Spleen (tissue), 11 donors: ENCODE measurements at regions not wholly inside any gene's neighbourhood (a gene's known extent, or its start where the extent isn't known, plus 50 kb on each side); places are given as distances from the start of the nearest gene placed in this dataset.
"Not testable (repeated sequence)": the region's sequence is repeated elsewhere in the genome, so short reads cannot be mapped to it uniquely, and the experiment has no call there.

ENCODE experiments used
- DNase-seq: peaks from one replicate; pipeline ENCODE4 v3.0.0-alpha.2; 2020
- H3K27ac ChIP-seq, 8 donors: fragments of 200-600 bp; sonication (generic) in 7 of 8; 1 replicate in 4 of 8; 2 replicates in 4 of 8; pipeline versions ENCODE4 v1.5.0 to v1.8.0; 2016 to 2021; ENCODE audit warnings: inconsistent platforms in 4 of 8, mild to moderate bottlenecking in 4 of 8, moderate library complexity in 1 of 8
- H3K27me3 ChIP-seq, 7 donors: fragments of 200-600 bp; sonication (generic) in 6 of 7; replicated peaks in 1 of 7; 1 replicate in 4 of 7; 2 replicates in 3 of 7; pipeline versions ENCODE4 v1.5.0 to v1.8.0; 2016 to 2021; ENCODE audit warnings: inconsistent platforms in 3 of 7, mild to moderate bottlenecking in 1 of 7
- H3K36me3 ChIP-seq, 6 donors: fragments of 200-600 bp; sonication (generic) in 5 of 6; 1 replicate in 4 of 6; 2 replicates in 2 of 6; pipeline versions ENCODE4 v1.5.0 to v1.8.0; 2016 to 2021; ENCODE audit warnings: inconsistent platforms in 2 of 6
- H3K4me1 ChIP-seq, 6 donors: fragments of 200-600 bp; sonication (generic) in 5 of 6; 1 replicate in 3 of 6; 2 replicates in 3 of 6; pipeline versions ENCODE4 v1.5.0 to v1.8.0; 2016 to 2021; ENCODE audit warnings: inconsistent platforms in 3 of 6
- H3K4me3 ChIP-seq, 8 donors: fragments of 200-600 bp; sonication (generic) in 7 of 8; 1 replicate in 4 of 8; 2 replicates in 4 of 8; pipeline versions ENCODE4 v1.5.0 to v1.8.0; 2016 to 2021; ENCODE audit warnings: inconsistent platforms in 4 of 8, mild to moderate bottlenecking in 4 of 8, moderate library complexity in 2 of 8
- H3K9me3 ChIP-seq, 8 donors: fragments of 200-600 bp; sonication (generic) in 7 of 8; 1 replicate in 4 of 8; 2 replicates in 4 of 8; pipeline versions ENCODE4 v1.5.0 to v1.8.0; 2016 to 2021; ENCODE audit warnings: inconsistent platforms in 4 of 8
- POLR2A ChIP-seq, 3 donors: fragments of 450-650 bp; IDR thresholded peaks; one replicate each; pipeline ENCODE4 v1.5.1; 2017; ENCODE audit warnings: antibody characterized with exemption in 3 of 3, mild to moderate bottlenecking in 1 of 3
- POLR2AphosphoS5 ChIP-seq, 3 donors: sonication (generic); formaldehyde crosslinking; IDR thresholded peaks; one replicate each; pipeline ENCODE4 v1.5.1; 2017; ENCODE audit warnings: antibody characterized with exemption in 3 of 3
- WGBS, 5 donors: extraction: QIAGEN DNeasy Blood & Tissue Kit in 3 of 5; methylation state at CpG; one replicate each; pipeline versions ENCODE4 v1.1.5 to v1.1.7; 2013 to 2018; 5-methylcytosine and 5-hydroxymethylcytosine counted together
- intact Hi-C: fragments of 100-400 bp; cut with DNase I; formaldehyde crosslinking; loops from one replicate; pipeline ENCODE4 v1.15.0; 2023; ENCODE audit warnings: low total_unique reads
- TF ChIP-seq, protein P1 (sequence below), 11 experiments: fragments of 200-600 bp in 7 of 11; fragments of 450-650 bp in 4 of 11; sonication (generic) in 4 of 11; IDR thresholded peaks in 8 of 11; conservative IDR thresholded peaks in 3 of 11; 1 replicate in 7 of 11; 2 replicates in 4 of 11; pipeline versions ENCODE4 v1.4.0 to v1.8.0; 2016 to 2021; ENCODE audit warnings: antibody characterized with exemption in 11 of 11, inconsistent platforms in 4 of 11, mild to moderate bottlenecking in 1 of 11
- donor health status: healthy with polysubstance abuse.
- donor health status: DM: no; HTN: no; CAD: no; lungs with moderate emphysema.
- donor health status: DM: no; HTN: no; CAD: no.
- donor health status: Bipolar disorder and iron deficiency.
- donor health status: healthy.
- donor health status: DM: no; HTN: no; CAD: no.
- donor health status: DM: yes; HTN: yes; CAD: no.

DNA sequence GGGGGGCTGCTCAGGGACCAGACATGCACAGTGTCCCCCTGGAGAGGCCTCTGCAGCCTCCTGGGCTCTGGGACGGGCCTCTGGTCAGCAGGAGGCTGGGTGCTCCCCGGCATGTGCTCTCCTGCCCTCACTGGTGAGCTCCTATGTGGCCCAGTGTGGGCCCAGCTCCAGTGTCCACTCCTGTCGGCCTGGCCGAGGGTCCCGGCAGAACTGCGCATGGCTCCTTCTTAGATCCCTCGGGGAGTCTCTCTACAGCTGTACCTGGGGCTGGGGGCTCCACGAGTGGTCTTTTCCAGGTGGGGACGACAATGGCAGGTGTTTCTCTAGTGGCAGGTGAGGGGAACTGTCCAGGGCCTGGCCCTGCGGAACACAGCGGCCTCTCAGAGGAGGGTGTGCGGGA, 367.3 kb downstream of the TMEM121 start:
- H3K9me3 ChIP-seq, DNase-seq, intact Hi-C loops, H3K36me3 ChIP-seq, H3K4me3 ChIP-seq, H3K27ac ChIP-seq, H3K4me1 ChIP-seq: not testable (repeated sequence)
- peaks cover 0 to 19% (median 0%) of the 10 kb centered on the region in 7 donors for H3K27me3 ChIP-seq
- 59 to 100% (median 71%) methylated on average over 1 to 11 of the region's 12 CpGs; no CpG with 5 or more reads in 1 of the 5 donors for WGBS, 5 donors

DNA sequence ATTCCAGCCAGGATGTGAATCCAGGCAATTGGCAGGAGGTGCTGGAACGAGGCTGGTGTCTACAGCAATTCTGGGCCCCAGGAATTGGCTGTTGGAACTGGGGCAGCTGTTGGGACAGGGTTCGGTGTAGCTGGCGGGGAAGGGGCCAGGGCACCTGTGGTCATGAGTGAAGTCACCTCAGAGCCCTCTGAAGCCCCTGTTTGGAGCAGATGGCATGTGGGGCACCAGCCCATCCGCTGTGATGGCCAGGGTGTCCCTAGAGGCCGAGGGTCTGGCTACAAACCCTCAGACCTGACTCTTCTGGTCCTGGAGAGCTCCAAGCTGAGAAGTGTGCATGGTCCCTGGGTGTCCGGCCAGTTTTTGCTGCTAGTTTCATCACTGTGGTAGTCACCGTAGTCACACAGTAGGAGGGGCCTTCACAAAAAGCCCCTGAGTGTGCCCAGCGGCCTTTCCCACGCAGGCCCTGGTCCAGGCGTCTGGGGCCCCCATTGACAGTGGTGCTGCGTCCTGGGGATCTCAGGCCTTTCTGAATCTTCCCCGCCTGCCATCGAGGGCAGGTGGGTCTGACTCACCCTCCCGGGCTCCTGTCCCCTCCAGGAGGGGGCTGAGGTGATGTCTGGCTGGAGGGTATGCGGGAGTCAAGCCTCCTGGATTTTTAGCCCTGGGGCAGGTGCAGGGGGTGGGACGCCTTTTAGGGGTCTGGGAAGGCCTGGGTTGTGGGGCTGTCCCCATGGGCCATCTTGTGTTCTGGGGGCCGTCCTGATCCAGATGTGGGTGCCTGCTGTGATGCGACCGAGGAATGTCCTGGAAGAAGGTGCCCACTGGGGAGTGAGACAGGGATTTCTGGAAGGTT, 368.0 kb downstream of the TMEM121 start:
- WGBS, 5 donors = 65 to 79% (median 66%) methylated on average over 12 to 19 of the region's 19 CpGs
- DNase-seq = peak; percentile 46
- H3K9me3 ChIP-seq = no peaks in the 10 kb centered on the region
- peak overlapping the region in 1 of 8 donors; percentile 21 for H3K27ac ChIP-seq
- intact Hi-C loops = no loop called here
- no peaks in the 10 kb centered on the region for H3K36me3 ChIP-seq
- TF ChIP-seq POLR2AphosphoS5 (IDR thresholded peaks at IDR 0.05) (no peak), POLR2A (IDR thresholded peaks at IDR 0.05) (no peak)
- TF ChIP-seq, protein P1, sequence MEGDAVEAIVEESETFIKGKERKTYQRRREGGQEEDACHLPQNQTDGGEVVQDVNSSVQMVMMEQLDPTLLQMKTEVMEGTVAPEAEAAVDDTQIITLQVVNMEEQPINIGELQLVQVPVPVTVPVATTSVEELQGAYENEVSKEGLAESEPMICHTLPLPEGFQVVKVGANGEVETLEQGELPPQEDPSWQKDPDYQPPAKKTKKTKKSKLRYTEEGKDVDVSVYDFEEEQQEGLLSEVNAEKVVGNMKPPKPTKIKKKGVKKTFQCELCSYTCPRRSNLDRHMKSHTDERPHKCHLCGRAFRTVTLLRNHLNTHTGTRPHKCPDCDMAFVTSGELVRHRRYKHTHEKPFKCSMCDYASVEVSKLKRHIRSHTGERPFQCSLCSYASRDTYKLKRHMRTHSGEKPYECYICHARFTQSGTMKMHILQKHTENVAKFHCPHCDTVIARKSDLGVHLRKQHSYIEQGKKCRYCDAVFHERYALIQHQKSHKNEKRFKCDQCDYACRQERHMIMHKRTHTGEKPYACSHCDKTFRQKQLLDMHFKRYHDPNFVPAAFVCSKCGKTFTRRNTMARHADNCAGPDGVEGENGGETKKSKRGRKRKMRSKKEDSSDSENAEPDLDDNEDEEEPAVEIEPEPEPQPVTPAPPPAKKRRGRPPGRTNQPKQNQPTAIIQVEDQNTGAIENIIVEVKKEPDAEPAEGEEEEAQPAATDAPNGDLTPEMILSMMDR (IDR thresholded peaks at IDR 0.05 in 8 of 11, conservative IDR thresholded peaks at IDR 0.05 in 3 of 11) = no peak
- H3K4me1 ChIP-seq = peaks cover 0 to 3% (median 0%) of the 10 kb centered on the region in 6 donors
- peaks cover 0 to 23% (median 0%) of the 10 kb centered on the region in 7 donors for H3K27me3 ChIP-seq
- H3K4me3 ChIP-seq = peak overlapping the region in 1 of 8 donors; percentile 7

DNA sequence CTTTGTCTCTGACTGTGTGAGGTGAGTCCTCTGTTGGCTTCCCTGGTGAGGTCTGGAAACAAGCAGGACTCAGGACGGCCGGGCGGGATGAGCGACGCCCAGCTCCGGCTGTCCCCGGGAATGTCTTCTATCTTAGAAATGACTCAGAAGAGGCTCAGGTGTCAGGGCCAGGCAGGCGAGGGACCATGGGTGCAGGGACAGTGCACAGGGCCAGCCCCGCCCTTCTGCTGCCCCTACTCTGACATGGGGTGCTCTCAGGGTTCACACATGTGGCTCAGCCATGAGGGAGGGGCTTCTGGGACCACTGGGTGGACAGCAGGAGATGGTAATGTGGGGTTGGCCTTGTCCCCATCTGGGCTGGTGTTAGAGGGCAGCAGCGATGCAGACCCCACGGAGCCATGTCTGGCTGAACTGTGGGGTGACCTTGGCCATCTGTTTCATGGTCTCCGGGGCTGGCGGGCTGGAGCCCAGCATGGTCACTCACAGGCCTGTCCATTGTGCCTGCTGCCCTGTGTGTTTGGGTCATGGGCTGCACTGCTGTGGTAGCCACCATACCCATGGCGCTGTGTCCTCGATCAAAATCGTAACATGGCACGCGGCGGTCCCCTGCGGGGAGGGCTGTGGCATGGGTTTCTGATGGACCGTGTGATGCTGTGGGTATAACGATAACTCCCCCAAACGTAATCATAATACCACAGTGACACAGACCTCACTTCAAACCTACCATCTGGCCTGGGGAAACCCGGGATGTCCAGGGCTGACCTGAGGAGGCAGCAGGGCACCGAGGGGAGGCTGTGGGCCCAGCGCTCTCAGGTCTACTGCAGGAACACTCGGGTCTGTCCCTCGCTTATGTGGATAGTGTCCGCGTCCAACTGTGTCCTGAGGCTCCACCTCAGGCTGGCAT, 368.8 kb downstream of the TMEM121 start:
- 65 to 74% (median 69%) methylated on average over 22 to 30 of the region's 30 CpGs for WGBS, 5 donors
- DNase-seq = peak; percentile 52
- intact Hi-C loops = no loop called here
- Histone ChIP-seq H3K4me3 (peak overlapping the region in 1 of 8 donors; percentile 44), H3K27ac (peak overlapping the region in 1 of 8 donors; percentile 21), H3K9me3 (no peaks in the 10 kb centered on the region), H3K27me3 (peaks cover 0 to 30% (median 0%) of the 10 kb centered on the region in 7 donors), H3K36me3 (no peaks in the 10 kb centered on the region), H3K4me1 (peaks cover 0 to 12% (median 2%) of the 10 kb centered on the region in 6 donors)
- TF ChIP-seq, protein P1 (IDR thresholded peaks at IDR 0.05 in 8 of 11, conservative IDR thresholded peaks at IDR 0.05 in 3 of 11) = no peak
- TF ChIP-seq POLR2AphosphoS5 (IDR thresholded peaks at IDR 0.05) (no peak), POLR2A (IDR thresholded peaks at IDR 0.05) (no peak)

DNA sequence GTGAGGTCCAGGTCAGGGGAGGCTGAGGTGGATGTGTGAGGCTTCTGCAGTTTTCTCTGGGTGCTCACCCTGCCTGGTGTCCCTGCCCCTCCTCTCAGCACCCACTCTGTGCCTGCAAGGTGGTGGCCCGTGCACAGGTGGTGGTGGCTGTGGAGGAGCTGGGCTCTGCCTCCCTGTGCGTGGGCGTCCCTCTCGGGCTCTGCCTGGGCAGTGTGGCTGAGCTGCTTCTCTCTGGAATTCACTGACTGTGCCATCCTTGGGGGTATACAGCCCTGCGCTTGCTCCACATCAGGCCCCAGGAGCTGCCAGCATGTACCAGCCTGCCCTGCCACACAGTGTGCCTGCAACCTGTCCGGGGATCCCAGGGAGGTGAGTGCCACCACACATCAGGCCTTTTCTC, 369.8 kb downstream of the TMEM121 start:
- peaks cover 0 to 12% (median 2%) of the 10 kb centered on the region in 6 donors for H3K4me1 ChIP-seq
- intact Hi-C loops, H3K9me3 ChIP-seq, H3K36me3 ChIP-seq: not testable (repeated sequence)
- peak; percentile 47 for DNase-seq
- H3K27me3 ChIP-seq = peaks cover 0 to 33% (median 0%) of the 10 kb centered on the region in 7 donors
- peak overlapping the region in 1 of 8 donors; percentile 21 for H3K27ac ChIP-seq
- 41 to 72% (median 46%) methylated on average over 3 to 6 of the region's 6 CpGs for WGBS, 5 donors
- peak overlapping the region in 1 of 8 donors; percentile 44 for H3K4me3 ChIP-seq

- H3K9me3 ChIP-seq, H3K27ac ChIP-seq, H3K36me3 ChIP-seq, intact Hi-C loops: not testable (repeated sequence)
- peak overlapping the region in 1 of 8 donors; percentile 44 for H3K4me3 ChIP-seq
- peaks cover 0 to 34% (median 0%) of the 10 kb centered on the region in 7 donors for H3K27me3 ChIP-seq
- peaks cover 0 to 12% (median 2%) of the 10 kb centered on the region in 6 donors for H3K4me1 ChIP-seq
- DNase-seq = peak; percentile 30
- WGBS, 5 donors = 37 to 52% (median 42%) methylated on average over 6 of the region's 6 CpGs
Observed at GRCh38 chr14:105896961-105897724, 370.8 kb downstream of the TMEM121 start.
